Fibroblast of skin of right biceps (primary cell): ENCODE measurements at regions not wholly inside any gene's neighbourhood (a gene's known extent, or its start where the extent isn't known, plus 50 kb on each side); places are given as distances from the start of the nearest gene placed in this dataset.
A peak's percentile ranks its signal among the peaks of the same experiment; 100 is the strongest.
"Not testable (repeated sequence)": the region's sequence is repeated elsewhere in the genome, so short reads cannot be mapped to it uniquely, and the experiment has no call there.

Experiments
- DNase-seq: peaks from one replicate; pipeline ENCODE4 v3.0.0-alpha.2; 2013

- DNase-seq: not testable (repeated sequence)
Measured at GRCh38 chr13:62367971-62368370, 952.3 kb upstream of the PCDH20 start.

GRCh38 chr13:62360609-62361008 is 945.0 kb upstream of the PCDH20 start:
- DNase-seq: no peak

GRCh38 chr13:62358646-62358932 is 942.9 kb upstream of the PCDH20 start:
- no peak for DNase-seq

GRCh38 chr13:62357887-62358645 is 942.4 kb upstream of the PCDH20 start:
- peak; percentile 53 for DNase-seq

- peak; percentile 0 for DNase-seq
Measured at GRCh38 chr13:62356977-62357376, 941.3 kb upstream of the PCDH20 start.

GRCh38 chr13:62337109-62337880 is 921.6 kb upstream of the PCDH20 start:
- no peak for DNase-seq

GRCh38 chr13:62336507-62336906 is 920.9 kb upstream of the PCDH20 start:
- no peak for DNase-seq

- DNase-seq: no peak
Measured at GRCh38 chr13:62333466-62333865, 917.8 kb upstream of the PCDH20 start.

- no peak for DNase-seq
Measured at GRCh38 chr13:62331384-62331783, 915.7 kb upstream of the PCDH20 start.

GRCh38 chr13:62327367-62327766 is 911.7 kb upstream of the PCDH20 start:
- DNase-seq: no peak

- DNase-seq: no peak
Measured at GRCh38 chr13:62324842-62325241, 909.2 kb upstream of the PCDH20 start.

GRCh38 chr13:62321895-62322294 is 906.2 kb upstream of the PCDH20 start:
- DNase-seq: no peak

GRCh38 chr13:62321139-62321538 is 905.5 kb upstream of the PCDH20 start:
- no peak for DNase-seq

GRCh38 chr13:62320129-62321108 is 904.8 kb upstream of the PCDH20 start:
- DNase-seq: peak; percentile 40

- DNase-seq: no peak
Measured at GRCh38 chr13:62309904-62310303, 894.3 kb upstream of the PCDH20 start.

GRCh38 chr13:62305756-62306155 is 890.1 kb upstream of the PCDH20 start:
- no peak for DNase-seq

- DNase-seq: no peak
Measured at GRCh38 chr13:62302341-62302740, 886.7 kb upstream of the PCDH20 start.

GRCh38 chr13:62299988-62300387 is 884.3 kb upstream of the PCDH20 start:
- DNase-seq: no peak

GRCh38 chr13:62296812-62297211 is 881.2 kb upstream of the PCDH20 start:
- no peak for DNase-seq

GRCh38 chr13:62294244-62294643 is 878.6 kb upstream of the PCDH20 start:
- DNase-seq: peak; percentile 46

- no peak for DNase-seq
Measured at GRCh38 chr13:62292714-62293480, 877.2 kb upstream of the PCDH20 start.

GRCh38 chr13:62290542-62290941 is 874.9 kb upstream of the PCDH20 start:
- no peak for DNase-seq

- DNase-seq: no peak
Measured at GRCh38 chr13:62287764-62288163, 872.1 kb upstream of the PCDH20 start.
